Tibial artery (tissue), 4 donors: ENCODE measurements at regions not wholly inside any gene's neighbourhood (a gene's known extent, or its start where the extent isn't known, plus 50 kb on each side); places are given as distances from the start of the nearest gene placed in this dataset.

Source experiments
- DNase-seq, 2 donors: peaks; one replicate each; pipeline ENCODE4 v3.0.0-alpha.2; 2019
- H3K27ac ChIP-seq, 2 donors: fragments of 200-600 bp; sonication (generic) in 1 of 2; 1 replicate in 1 of 2; 2 replicates in 1 of 2; pipeline ENCODE4 v1.5.1; 2018 to 2019; ENCODE audit warnings: mild to moderate bottlenecking in 1 of 2
- H3K27me3 ChIP-seq, 2 donors: fragments of 200-600 bp; sonication (generic) in 1 of 2; one replicate each; pipeline versions ENCODE4 v1.5.1 to v1.6.0; 2016 to 2019
- H3K36me3 ChIP-seq, 3 donors: fragments of 200-600 bp; sonication (generic) in 2 of 3; one replicate each; pipeline ENCODE4 v1.5.1; 2016 to 2019; ENCODE audit warnings: mild to moderate bottlenecking in 2 of 3
- H3K4me1 ChIP-seq, 4 donors: fragments of 200-600 bp; sonication (generic) in 2 of 4; 1 replicate in 3 of 4; 2 replicates in 1 of 4; pipeline ENCODE4 v1.5.1; 2016 to 2019
- H3K4me3 ChIP-seq, 2 donors: fragments of 200-600 bp; sonication (generic) in 1 of 2; 1 replicate in 1 of 2; 2 replicates in 1 of 2; pipeline ENCODE4 v1.5.1; 2018 to 2019; ENCODE audit warnings: mild to moderate bottlenecking in 2 of 2
- H3K9me3 ChIP-seq, 3 donors: fragments of 200-600 bp; sonication (generic) in 1 of 3; one replicate each; pipeline ENCODE4 v1.5.1; 2016 to 2019
- intact Hi-C: fragments of 100-400 bp; cut with DNase I; formaldehyde crosslinking; loops from one replicate; pipeline ENCODE4 v1.15.0; 2023; ENCODE audit warnings: low total_unique reads
- TF ChIP-seq, protein P1 (sequence below), 2 experiments: fragments of 200-600 bp in 1 of 2; fragments of 450-650 bp in 1 of 2; IDR thresholded peaks; one replicate each; pipeline ENCODE4 v1.5.1; 2017 to 2019; ENCODE audit warnings: antibody characterized with exemption in 2 of 2, mild to moderate bottlenecking in 1 of 2, moderate library complexity in 1 of 2

DNA sequence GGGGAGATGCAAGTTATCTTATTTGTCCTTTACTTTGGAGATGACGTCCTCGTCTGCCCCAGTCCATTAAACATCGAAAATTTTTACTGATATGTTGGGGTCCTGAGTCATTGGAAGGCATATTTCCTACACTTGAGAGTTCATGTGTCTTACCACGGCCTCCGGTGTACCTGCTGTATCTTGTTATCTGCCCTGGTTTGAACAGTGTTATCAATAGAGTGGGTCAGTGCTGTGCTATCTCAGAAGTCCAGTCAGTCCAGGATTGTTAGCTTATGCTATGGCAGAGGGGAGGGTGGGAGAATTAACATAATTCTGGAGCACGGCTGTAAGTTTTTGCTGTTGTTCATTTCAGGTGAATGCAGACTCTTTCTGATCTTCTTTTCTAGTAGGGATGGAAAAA is 102.3 kb downstream of the ADCYAP1 start:
- DNase-seq: no peak
- H3K4me1 ChIP-seq: peaks cover 0 to 17% (median 4%) of the 10 kb centered on the region in 4 donors
- H3K4me3 ChIP-seq: no peak overlapping the region
- TF ChIP-seq, protein P1, sequence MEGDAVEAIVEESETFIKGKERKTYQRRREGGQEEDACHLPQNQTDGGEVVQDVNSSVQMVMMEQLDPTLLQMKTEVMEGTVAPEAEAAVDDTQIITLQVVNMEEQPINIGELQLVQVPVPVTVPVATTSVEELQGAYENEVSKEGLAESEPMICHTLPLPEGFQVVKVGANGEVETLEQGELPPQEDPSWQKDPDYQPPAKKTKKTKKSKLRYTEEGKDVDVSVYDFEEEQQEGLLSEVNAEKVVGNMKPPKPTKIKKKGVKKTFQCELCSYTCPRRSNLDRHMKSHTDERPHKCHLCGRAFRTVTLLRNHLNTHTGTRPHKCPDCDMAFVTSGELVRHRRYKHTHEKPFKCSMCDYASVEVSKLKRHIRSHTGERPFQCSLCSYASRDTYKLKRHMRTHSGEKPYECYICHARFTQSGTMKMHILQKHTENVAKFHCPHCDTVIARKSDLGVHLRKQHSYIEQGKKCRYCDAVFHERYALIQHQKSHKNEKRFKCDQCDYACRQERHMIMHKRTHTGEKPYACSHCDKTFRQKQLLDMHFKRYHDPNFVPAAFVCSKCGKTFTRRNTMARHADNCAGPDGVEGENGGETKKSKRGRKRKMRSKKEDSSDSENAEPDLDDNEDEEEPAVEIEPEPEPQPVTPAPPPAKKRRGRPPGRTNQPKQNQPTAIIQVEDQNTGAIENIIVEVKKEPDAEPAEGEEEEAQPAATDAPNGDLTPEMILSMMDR (IDR thresholded peaks at IDR 0.05): no peak
- no peaks in the 10 kb centered on the region for H3K27me3 ChIP-seq
- intact Hi-C loops: no loop called here
- H3K9me3 ChIP-seq: no peaks in the 10 kb centered on the region
- H3K27ac ChIP-seq: no peak overlapping the region
- H3K36me3 ChIP-seq: no peaks in the 10 kb centered on the region

GRCh38 chr18:1011349-1011748 is 106.7 kb downstream of the ADCYAP1 start:
- Histone ChIP-seq H3K4me1 (peaks cover 0 to 35% (median 20%) of the 10 kb centered on the region in 4 donors), H3K9me3 (no peaks in the 10 kb centered on the region), H3K4me3 (no peak overlapping the region), H3K36me3 (no peaks in the 10 kb centered on the region), H3K27me3 (no peaks in the 10 kb centered on the region), H3K27ac (no peak overlapping the region)
- TF ChIP-seq, protein P1 (IDR thresholded peaks at IDR 0.05): no peak
- intact Hi-C loops: no loop called here
- no peak for DNase-seq

GRCh38 chr18:1012775-1013174 is 108.1 kb downstream of the ADCYAP1 start:
- no peak overlapping the region for H3K4me3 ChIP-seq
- no peaks in the 10 kb centered on the region for H3K27me3 ChIP-seq
- no peak for DNase-seq
- peaks cover 0 to 39% (median 20%) of the 10 kb centered on the region in 4 donors for H3K4me1 ChIP-seq
- no peaks in the 10 kb centered on the region for H3K9me3 ChIP-seq
- intact Hi-C loops: no loop called here
- no peaks in the 10 kb centered on the region for H3K36me3 ChIP-seq
- TF ChIP-seq, protein P1 (IDR thresholded peaks at IDR 0.05): no peak
- no peak overlapping the region for H3K27ac ChIP-seq

DNA sequence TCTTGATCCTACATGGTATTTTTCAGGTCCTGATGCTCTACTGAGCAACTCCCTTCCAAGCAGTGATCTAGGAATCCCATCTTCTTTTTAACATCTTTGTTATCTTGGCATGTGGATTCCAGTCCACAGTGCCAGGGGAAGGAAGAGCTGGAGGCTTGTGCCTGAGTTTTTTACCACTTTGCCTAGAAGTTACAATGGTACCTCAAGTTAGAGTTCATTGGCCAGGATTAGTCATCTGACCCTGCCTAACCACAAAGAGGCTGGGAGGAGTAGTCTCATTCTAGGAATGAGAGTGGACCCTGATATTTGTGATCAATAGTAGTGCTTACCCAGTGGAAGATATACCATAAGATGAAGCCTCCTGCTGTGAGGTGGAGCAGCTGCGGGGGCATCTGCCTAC is 109.3 kb downstream of the ADCYAP1 start:
- Histone ChIP-seq H3K27ac (peak overlapping the region in 1 of 2 donors; percentile 3), H3K9me3 (no peaks in the 10 kb centered on the region), H3K27me3 (no peaks in the 10 kb centered on the region), H3K4me3 (no peak overlapping the region), H3K36me3 (no peaks in the 10 kb centered on the region), H3K4me1 (peaks cover 0 to 45% (median 20%) of the 10 kb centered on the region in 4 donors)
- TF ChIP-seq, protein P1 (IDR thresholded peaks at IDR 0.05): no peak
- intact Hi-C loops: no loop called here
- DNase-seq: no peak

DNA sequence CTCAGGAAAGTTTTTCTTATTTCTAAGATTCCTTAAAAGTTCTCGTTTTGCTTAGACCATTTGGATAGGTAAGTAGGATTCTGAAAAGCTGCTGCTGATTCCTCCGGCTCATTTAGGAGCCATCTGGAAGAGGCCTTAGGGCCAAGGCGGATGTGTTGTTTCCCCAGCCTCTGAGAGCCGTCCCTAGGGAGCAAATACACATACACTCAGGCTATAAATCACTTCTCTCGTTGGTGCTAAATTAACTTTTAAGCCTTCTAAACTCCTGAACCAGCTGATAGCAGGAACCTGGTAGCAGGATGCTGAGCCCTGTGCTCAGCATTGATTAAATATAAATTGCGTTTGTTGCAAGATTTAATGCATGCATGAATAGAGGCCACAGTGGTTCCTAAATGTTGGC is 109.8 kb downstream of the ADCYAP1 start:
- TF ChIP-seq, protein P1 (IDR thresholded peaks at IDR 0.05): no peak
- H3K9me3 ChIP-seq: no peaks in the 10 kb centered on the region
- peaks cover 0 to 50% (median 20%) of the 10 kb centered on the region in 4 donors for H3K4me1 ChIP-seq
- intact Hi-C loops: no loop called here
- no peaks in the 10 kb centered on the region for H3K36me3 ChIP-seq
- H3K4me3 ChIP-seq: no peak overlapping the region
- peak overlapping the region in 1 of 2 donors; percentile 3 for H3K27ac ChIP-seq
- DNase-seq: no peak
- H3K27me3 ChIP-seq: no peaks in the 10 kb centered on the region
